ENCODE measurements at regions not wholly inside any gene's neighbourhood (a gene's known extent, or its start where the extent isn't known, plus 50 kb on each side); places are given as distances from the start of the nearest gene placed in this dataset.

DNA sequence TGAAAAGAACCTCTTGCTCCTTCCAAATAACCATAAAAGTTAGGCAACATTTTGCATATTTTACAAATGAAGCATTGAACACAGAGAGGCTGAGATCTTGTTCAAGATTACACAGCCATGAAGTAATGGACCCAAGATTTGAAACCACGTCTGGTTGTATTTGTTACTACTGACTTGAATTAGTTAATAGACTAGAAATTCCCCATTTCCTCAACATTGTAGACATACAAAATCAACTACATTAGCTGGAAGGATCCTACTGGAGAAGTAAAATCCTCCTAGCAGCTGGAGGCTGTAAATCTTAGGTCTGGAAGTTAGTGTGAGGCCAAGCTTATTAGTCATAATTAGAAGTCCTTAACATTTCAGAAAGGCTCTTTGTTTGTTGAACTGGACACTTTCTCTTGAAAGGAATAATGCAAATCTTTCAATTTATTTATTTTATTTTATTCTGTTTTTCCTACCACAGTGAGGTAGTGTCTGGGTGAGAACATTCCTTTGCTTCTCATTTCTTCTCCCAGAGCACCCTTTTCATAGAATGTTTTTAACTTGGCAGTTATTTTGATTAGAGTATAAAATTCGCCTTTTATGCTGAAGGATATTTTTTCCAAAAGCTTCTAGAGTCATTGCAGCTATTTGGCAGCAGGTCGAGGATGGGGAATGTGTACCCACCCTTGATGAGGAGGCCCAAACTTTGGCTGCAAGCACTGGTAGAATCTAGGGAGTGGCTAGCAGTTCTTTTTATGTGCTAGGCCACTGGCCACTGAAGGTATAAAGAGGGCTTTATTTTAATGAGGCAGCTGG is 62.0 kb upstream of the CLNK start:
- no peak for DNase-seq (ENCODE audit: low spot score)

DNA sequence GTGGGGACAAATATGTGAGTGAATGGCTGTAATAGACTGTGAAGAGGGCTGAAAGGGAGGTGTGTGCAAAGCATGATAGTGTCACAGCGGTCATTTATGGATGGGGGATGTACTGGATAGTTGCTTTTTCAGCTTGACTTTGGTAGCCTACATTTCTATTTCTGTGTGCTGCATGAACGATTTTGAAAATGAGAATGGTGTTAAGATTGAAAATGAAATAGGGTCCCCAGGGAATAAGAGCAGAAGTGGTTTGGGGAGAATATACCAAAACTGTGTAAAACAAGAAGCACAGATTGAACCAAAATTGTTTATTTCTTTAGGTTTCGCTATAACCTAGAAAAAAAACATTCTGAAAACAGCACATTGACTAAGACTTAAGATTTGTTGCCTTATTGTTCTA is 58.8 kb upstream of the CLNK start:
- no peak for DNase-seq (ENCODE audit: low spot score)

DNA sequence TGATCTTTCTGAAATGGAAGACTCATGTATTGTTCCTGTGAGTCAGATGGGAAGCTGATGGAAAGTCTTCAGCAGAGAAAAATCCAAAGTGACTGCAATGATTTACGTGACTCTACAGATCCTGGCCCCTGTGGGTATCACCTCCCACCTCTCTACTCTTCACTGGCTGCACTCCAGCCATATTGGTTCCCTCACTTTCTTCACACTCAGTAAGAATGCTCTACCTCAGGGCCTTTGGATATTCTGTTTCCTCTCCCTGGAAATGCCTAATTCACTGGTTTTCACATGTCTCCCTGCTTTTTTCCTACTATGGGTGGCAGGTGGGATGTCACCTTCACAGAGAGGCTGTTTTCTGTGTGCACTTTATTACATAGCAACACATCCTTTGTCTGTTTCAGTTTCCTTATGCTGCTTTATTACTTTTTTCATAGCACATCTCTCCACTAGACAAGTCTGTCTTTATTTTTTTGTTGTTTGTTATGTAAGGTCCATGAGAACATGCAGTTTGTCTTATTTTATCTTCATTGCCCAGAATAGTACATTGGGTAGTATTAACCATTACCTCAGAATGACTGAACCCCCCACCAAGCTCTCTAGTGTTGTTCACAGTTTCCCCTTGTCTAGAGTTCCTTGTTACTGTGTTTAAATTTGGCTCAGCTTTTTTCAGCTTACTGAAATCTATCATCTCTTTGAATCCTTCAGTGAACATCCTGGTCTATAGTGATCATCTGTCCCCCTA is 57.6 kb upstream of the CLNK start:
- no peak for DNase-seq (ENCODE audit: low spot score)

DNA sequence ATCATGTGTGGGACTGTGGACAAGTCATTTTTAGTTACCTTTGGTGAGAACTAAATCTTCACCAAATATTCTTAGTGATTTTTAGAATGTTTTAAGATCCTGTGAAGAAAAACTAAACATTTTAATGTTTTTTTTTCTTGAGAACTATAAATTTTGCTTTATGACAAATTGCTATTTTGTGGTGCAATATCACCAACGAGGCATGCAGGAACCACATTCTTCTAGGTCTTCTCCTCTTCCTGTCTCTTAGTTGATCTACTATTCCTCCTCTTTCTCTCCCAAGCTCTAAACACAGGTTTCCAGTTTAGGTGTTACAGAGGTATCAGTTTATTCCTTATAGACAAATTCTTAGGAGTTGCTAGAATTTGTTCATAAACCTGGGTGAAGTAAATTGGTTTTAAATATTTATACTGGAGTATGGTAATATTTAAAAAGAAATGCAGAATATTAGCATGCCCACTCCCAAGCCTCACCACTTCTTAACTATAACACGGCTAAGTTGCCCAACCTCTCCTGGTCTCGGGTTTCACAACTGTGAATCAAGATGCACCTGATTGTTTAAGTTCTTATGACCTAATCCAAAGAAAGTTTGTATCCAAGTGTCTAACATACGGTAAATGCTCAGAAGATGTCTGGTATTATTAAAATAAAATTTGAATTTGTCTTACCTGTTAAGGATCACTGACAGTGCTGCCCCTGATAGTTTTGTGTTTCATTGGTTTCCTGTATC is 56.5 kb upstream of the CLNK start:
- no peak for DNase-seq (ENCODE audit: low spot score)

DNA sequence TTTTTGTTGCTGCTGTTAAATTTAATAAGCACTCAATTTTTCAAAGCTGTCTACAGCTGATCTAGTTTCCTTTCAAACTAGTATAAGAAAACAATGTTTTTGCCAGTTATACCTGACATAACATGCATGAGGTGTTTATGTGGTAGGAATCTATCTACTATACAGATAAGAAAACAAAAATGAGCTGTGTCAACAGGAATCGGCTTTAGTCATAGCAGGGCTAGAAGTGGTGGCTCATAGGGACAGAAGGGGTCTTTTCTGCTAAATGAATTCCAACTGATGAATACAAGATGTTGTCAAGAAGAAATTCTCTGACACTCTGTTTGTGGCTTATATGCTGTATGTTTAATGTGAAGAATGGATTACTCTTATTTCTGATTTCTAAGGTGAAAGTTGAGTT is 55.7 kb upstream of the CLNK start:
- DNase-seq (ENCODE audit: low spot score): no peak

DNA sequence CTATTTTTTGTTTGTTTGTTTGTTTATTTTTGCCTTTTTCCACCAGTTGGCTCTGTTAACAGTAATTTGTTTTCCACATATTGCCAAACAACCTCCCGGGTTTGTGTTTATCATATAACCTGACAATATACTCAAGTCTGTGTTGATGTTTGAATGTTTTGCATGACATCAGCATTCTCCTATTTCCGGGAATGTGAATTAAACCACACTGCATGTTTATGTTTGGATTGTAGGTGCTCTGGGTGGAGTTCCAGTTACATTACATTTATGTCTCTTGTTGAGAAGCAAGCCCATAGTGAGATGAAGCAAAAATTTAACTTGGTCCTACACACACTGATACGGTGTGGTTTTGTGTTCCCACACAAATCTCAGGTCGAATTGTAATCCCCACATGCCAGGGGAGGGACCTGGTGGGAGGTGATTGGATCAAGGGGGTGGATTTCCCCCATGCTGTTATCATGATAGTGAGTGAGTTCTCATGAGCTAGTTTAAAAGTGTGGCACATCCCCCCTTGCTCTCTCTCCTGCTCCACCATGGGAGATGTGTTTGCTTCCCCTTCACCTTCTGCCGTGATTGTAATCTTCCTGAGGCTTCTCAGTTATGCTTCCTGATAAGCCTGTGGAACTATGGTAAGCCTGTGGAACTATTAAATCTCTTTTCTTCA is 54.4 kb upstream of the CLNK start:
- DNase-seq (ENCODE audit: low spot score): peak; percentile 28

DNA sequence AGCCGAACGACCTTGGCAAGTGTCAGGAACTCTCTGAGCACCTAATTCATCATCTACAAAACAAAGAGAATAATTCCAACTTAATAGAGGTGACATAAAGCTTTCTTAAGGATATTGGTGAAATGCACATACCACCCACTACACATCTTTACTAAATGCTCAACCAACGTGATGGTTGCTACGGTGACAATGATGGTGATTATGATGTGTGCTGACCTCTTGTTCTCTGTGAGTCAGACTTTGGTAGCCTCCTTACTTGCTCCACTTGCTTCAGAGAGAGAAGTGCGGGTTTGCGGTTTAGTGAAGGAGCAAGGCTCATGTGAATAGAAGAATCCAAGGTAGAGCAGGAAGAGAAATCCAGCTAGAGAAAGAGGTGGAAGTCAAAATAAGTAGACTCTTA is 52.8 kb upstream of the CLNK start:
- no peak for DNase-seq (ENCODE audit: low spot score)

DNA sequence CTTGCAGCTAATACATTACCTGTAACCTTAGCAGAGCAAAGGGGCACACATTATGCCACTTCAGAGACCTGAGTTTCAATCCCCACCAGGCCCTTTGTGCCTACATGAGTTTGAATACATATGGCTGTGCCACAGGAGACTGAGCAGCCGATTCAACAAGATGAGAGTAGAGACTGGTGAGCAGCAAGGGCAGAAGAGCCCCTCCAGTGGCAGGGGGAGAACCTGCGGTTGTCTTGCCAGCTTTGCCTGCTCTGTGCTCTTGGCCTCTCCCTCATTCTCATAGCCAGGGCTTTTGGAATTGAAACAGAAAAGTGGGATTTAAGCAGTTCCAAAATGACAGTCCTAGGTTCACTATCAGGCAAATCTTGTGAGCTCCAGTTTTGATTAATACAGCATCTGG is 52.3 kb upstream of the CLNK start:
- DNase-seq (ENCODE audit: low spot score): no peak

DNA sequence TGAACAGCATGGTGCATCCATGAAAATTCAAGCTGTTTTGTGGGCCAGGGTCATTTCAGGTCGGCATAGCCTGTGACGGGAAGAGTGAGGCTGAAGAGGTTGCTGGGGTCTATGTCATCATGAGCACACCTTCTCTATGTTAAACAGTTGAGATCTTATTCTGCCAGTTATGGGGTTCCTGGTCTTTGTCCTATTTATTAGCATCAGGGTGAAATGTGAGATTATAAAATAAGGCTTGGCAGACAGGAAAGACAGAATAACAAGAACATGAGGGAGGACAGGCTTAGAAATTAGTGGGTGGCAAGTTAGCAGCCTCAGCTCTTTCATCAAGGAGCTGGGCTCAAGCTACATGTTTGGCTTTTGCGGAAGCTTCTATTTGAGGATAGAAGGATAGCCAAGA is 51.7 kb upstream of the CLNK start:
- no peak for DNase-seq (ENCODE audit: low spot score)

DNA sequence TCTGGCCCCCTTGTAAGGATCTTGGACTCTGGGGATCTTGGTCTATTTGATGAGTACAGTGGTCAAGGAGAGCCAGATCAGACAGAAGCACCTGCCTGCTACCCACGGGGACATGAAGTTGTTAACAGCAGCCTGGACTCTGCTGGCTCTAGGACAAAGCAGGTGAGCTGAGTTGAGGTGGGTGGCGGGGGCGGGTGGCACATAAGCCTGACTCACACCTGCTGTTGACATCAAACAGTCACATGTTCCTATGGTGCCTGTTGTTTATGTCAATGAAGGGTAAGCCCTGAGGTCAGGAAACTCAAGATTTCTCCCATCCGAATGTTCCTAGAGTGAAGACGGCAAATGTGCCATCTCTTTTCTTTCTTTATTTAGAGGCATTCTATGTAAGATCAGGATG is 50.1 kb upstream of the CLNK start:
- peak; percentile 27 for DNase-seq (ENCODE audit: low spot score)
